ENCODE measurements at regions not wholly inside any gene's neighbourhood (a gene's known extent, or its start where the extent isn't known, plus 50 kb on each side); places are given as distances from the start of the nearest gene placed in this dataset.

DNA sequence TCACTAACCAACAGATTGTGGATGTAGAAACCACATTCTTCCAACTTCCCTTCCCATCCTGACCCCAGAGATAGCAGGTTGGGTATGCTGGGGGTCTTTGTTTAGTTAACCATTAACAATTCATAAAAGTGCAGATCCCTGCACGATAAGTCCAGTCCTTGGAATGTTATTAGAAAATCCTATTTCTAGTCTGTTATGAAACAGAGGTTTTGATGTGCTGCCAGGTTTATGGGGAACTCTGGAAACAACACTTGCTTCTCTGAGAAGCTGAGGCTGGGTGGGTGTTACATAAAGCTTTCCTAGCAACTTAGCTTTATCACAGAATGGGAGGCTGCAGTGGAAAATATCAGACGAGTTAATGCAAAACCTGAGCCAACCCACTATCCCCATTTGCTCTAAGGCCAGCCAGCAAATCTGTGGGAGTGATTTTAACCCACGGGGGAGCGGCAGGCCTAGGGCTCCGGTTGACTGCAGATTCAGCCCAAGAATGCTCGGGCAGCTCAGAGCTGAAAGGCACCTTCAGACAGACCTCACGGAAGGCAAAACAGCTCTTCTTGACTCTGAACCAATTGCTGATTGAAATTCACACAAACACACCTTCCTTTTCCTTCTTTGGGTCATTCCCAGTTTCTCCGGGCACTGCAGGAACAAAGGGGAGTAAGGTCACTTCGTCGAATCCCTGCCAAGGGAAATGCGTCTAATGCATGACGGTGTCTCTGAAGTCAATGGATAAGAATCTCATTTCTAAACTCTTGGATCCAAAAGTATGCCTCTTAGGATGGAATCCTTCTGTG, 111.7 kb upstream of the IRF2BP2 start:
- no peak overlapping the region for H3K4me2 ChIP-seq (replicated peaks; ENCODE audit: low read depth, low read length, poor library complexity, severe bottlenecking)
- peak overlapping the region; percentile 17 for H3K27ac Mint-ChIP-seq
- H3K4me3 Mint-ChIP-seq = no peak overlapping the region

More for the DNA sequence above, 111.7 kb upstream of the IRF2BP2 start:
- Mint-ChIP-seq H3K9me3 (ENCODE audit: insufficient read depth) (no peaks in the 10 kb centered on the region), H3K27me3 (no peaks in the 10 kb centered on the region), H3K4me1 (peaks cover 34% of the 10 kb centered on the region)
- DNase-seq (no peak), ATAC-seq (ENCODE audit: low read depth) (no peak)
- 76% methylated on average over 11 of the region's 12 CpGs for WGBS (ENCODE audit: insufficient coverage)
- H3K36me3 ChIP-seq (replicated peaks in 1 of 2; ENCODE audit: control extremely low read depth in 1 of 2, control insufficient read depth in 1 of 2, extremely low read depth in 1 of 2, insufficient read depth in 2 of 2, low read length in 1 of 2) = no peaks in the 10 kb centered on the region
- H2AFZ ChIP-seq (ENCODE audit: insufficient read depth, low read depth, low read length, poor library complexity, severe bottlenecking) = no peak overlapping the region
- peaks cover 26 to 37% of the 10 kb centered on the region in 2 donors for H3K4me1 ChIP-seq (ENCODE audit: control insufficient read depth in 2 of 2, insufficient read depth in 2 of 2, low read length in 2 of 2)
- no peak overlapping the region for H3K9ac ChIP-seq (ENCODE audit: low read length)
- H3K27me3 ChIP-seq (replicated peaks in 1 of 4; ENCODE audit: control extremely low read depth in 1 of 4, control insufficient read depth in 3 of 4, insufficient read depth in 4 of 4, low read length in 3 of 4) = no peaks in the 10 kb centered on the region
- no peaks in the 10 kb centered on the region for H3K79me2 ChIP-seq (ENCODE audit: control insufficient read depth, insufficient read depth, low read length)
- H4K20me1 ChIP-seq (ENCODE audit: control insufficient read depth, insufficient read depth, low read length, poor library complexity, severe bottlenecking) = no peaks in the 10 kb centered on the region
- intact Hi-C loops (cut with micrococcal nuclease) = loop anchor here (5.0 kb wide), 2 partner anchors 256 to 361 kb away; no protein-coding TSS in a partner anchor
- H3K4me3 ChIP-seq (ENCODE audit: control extremely low read depth in 1 of 5, extremely low read depth in 1 of 5, insufficient read depth in 1 of 5, low read depth in 2 of 5, low read length in 4 of 5) = no peak overlapping the region
- ChIA-PET POLR2A (interaction anchor here (1.1 kb wide), 1 partner anchor 109 kb away, joined by 3 read pairs; no protein-coding TSS in a partner anchor), CTCF (interaction anchor here (0.8 kb wide), 1 partner anchor 25 kb away, joined by 4 read pairs; no protein-coding TSS in a partner anchor)
- no peak overlapping the region for H3K27ac ChIP-seq (ENCODE audit: low read length in 2 of 2)
- TF ChIP-seq EZH2 (IDR thresholded peaks at IDR 0.05; ENCODE audit: borderline replicate concordance, insufficient read depth, low read depth, low read length, poor library complexity, severe bottlenecking) = no peak
- TF ChIP-seq, protein P1, sequence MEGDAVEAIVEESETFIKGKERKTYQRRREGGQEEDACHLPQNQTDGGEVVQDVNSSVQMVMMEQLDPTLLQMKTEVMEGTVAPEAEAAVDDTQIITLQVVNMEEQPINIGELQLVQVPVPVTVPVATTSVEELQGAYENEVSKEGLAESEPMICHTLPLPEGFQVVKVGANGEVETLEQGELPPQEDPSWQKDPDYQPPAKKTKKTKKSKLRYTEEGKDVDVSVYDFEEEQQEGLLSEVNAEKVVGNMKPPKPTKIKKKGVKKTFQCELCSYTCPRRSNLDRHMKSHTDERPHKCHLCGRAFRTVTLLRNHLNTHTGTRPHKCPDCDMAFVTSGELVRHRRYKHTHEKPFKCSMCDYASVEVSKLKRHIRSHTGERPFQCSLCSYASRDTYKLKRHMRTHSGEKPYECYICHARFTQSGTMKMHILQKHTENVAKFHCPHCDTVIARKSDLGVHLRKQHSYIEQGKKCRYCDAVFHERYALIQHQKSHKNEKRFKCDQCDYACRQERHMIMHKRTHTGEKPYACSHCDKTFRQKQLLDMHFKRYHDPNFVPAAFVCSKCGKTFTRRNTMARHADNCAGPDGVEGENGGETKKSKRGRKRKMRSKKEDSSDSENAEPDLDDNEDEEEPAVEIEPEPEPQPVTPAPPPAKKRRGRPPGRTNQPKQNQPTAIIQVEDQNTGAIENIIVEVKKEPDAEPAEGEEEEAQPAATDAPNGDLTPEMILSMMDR (IDR thresholded peaks at IDR 0.05) = no peak
- no peaks in the 10 kb centered on the region for H3K9me3 ChIP-seq (ENCODE audit: control extremely low read depth in 1 of 3, control insufficient read depth in 2 of 3, insufficient read depth in 1 of 3, low read length in 2 of 3)
